ENCODE measurements at regions not wholly inside any gene's neighbourhood (a gene's known extent, or its start where the extent isn't known, plus 50 kb on each side); places are given as distances from the start of the nearest gene placed in this dataset.

DNA sequence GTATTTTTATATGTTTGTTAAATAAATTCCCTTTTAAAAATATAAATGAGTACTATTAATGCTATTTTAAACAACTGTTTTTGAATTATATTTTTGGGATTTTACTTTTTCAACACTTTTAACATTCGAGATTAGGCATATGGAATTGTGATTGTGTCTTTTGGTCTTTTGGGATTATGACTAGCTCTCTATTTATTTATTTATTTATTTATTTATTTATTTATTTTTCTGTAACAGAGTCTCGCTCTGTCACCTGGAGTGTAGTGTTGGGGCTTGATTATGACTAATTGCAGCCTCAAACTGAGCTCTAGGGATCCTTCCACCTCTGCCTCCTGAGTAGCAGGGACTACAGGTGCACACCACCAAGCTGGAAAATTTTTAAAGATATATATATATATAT, 1101.6 kb downstream of the FAM133A start:
- TF ChIP-seq, protein P1, sequence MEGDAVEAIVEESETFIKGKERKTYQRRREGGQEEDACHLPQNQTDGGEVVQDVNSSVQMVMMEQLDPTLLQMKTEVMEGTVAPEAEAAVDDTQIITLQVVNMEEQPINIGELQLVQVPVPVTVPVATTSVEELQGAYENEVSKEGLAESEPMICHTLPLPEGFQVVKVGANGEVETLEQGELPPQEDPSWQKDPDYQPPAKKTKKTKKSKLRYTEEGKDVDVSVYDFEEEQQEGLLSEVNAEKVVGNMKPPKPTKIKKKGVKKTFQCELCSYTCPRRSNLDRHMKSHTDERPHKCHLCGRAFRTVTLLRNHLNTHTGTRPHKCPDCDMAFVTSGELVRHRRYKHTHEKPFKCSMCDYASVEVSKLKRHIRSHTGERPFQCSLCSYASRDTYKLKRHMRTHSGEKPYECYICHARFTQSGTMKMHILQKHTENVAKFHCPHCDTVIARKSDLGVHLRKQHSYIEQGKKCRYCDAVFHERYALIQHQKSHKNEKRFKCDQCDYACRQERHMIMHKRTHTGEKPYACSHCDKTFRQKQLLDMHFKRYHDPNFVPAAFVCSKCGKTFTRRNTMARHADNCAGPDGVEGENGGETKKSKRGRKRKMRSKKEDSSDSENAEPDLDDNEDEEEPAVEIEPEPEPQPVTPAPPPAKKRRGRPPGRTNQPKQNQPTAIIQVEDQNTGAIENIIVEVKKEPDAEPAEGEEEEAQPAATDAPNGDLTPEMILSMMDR (IDR thresholded peaks at IDR 0.05; ENCODE audit: low read depth, low read length, poor library complexity, severe bottlenecking): no peak
- TF ChIP-seq EZH2phosphoT487 (IDR thresholded peaks at IDR 0.05; ENCODE audit: borderline replicate concordance, low read length): no peak

Data from DOHH2 (cell line).